Tongue (tissue), 1 donor: ENCODE measurements at regions not wholly inside any gene's neighbourhood (a gene's known extent, or its start where the extent isn't known, plus 50 kb on each side); places are given as distances from the start of the nearest gene placed in this dataset.

Source experiments
- DNase-seq: peaks from one replicate; pipeline ENCODE4 v3.0.0-alpha.2; 2015

GRCh38 chr1:201660931-201661822 is 122.2 kb downstream of the NAV1 start:
- DNase-seq: no peak

DNA sequence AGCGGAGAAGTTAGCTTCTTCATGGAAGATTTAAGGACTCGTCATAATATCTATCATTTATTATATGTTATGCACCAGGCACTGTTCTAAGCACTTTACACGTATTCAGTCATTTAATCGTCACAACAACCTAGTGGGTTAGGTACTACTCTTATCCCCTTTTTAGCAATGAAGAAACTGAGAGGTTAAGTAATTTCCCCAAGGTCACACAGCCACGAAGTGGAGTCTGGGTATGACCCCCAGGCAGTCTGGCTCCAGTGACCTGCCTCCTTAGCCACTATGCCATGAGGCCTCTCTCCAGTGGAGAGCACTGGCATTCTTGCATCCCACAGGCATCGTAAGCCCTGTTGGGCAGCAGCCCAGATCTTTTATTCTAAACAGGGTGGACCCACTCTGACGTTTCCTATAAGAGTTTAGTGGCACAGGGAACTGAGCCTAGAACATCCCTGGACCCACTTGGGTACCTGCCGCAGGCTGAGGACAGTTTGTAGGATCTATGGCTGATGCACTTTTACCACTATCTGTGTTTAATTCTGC is 123.0 kb downstream of the NAV1 start:
- no peak for DNase-seq

DNA sequence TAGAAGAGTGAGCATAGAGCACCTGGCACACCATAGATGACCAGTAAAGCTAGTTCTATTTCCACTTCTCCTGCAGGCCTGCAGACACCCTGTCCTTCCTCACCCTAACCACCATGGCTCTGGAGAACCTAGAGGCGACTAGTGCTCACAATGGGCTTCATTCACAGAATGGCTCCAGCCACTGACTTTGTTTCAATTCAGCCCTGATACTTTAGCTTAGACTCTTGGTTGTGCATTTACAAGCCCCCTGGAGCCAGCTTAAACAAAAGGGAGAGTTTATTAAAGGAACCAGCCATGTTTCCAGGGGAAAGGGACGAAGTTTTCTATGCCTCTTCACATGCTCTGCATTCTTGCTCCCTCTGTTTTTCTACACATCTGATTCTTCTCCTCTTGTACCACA is 123.7 kb downstream of the NAV1 start:
- DNase-seq: no peak

GRCh38 chr1:201663491-201664113 is 124.7 kb downstream of the NAV1 start:
- DNase-seq: peak; percentile 81

DNA sequence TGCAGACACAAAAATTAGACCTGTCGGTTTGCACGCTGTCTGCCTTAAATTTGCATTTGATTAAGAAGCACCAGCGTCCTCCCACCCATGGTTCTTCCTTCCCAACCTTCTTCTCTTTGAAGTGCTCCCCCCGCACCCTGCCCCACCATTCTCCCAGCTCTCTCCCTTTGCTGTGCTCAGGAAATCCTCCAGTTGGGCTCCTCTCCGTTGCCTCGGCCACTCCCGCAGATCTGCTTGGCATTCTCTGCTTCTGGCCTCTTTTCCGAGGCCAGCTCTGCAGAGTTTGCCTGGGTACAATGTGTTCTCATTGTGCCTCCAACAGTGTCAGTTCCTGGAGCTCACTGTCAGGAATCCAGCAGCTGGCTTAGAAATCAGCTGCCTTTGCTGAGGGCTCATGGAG is 126.1 kb downstream of the NAV1 start:
- no peak for DNase-seq

DNA sequence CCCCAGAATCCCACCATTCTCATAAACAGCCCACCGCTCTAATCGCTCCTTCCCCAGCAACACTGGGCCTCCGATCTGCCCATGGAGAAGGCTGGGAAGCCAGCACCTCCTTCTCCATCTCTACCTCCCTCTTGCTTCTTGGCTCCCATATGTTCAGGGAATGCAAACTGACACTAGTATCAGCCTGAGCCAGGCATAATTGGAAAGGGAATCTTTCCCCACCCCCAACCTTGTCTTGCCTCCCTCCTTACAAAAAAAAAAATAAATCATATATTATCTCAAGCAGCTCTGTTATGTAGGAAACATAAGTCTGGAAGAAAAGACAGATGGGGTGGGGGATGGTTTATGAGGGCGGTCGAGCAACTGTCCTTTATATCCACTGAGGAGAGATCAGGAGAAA is 127.2 kb downstream of the NAV1 start:
- no peak for DNase-seq

DNA sequence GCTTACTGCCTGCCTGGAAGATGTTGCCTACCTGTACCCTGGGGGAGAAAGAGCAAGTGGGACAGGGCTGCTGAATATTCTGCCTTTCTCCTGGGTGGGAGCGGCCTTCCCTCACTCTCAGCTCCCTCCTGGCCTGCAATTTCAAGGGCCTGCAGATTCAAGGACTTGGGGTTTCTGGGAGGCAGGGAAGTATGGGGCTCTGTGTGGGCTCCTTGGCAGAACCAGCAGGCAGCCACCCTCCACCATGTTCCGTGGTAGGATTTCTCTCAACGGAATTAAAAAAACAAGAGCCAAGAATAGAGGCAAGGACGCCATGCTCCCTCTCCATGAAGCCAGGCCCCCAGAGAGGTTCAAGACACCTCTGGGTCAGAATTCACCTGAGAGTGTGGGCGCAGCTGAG is 127.7 kb downstream of the NAV1 start:
- no peak for DNase-seq

GRCh38 chr1:201667479-201667878 is 128.6 kb downstream of the NAV1 start:
- DNase-seq: no peak

GRCh38 chr1:201670517-201670916 is 131.6 kb downstream of the NAV1 start:
- no peak for DNase-seq

GRCh38 chr1:201672685-201673084 is 133.8 kb downstream of the NAV1 start:
- DNase-seq: no peak

- DNase-seq: peak; percentile 69
Measured at GRCh38 chr1:201673093-201673492, 134.2 kb downstream of the NAV1 start.

GRCh38 chr1:201673915-201674314 is 135.0 kb downstream of the NAV1 start:
- DNase-seq: peak; percentile 30

DNA sequence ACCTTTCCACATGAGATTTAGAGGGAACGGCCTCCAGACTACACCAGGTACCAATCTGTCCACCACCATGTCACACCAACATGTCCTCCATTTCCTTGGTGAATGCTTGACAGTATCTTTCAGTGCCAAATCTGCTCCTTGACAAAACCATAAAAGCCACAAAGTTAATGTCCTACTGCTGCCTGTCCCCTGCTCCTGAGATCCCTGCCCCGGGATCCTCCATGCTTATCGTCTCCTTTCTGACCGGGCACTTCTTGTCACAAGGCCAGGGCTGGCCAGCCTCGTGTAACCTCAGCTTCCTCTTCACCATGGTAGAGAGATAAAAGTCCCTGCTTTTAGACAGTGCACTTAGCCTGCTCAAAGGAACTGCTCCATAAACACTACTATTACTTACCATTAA is 136.2 kb downstream of the NAV1 start:
- DNase-seq: no peak

DNA sequence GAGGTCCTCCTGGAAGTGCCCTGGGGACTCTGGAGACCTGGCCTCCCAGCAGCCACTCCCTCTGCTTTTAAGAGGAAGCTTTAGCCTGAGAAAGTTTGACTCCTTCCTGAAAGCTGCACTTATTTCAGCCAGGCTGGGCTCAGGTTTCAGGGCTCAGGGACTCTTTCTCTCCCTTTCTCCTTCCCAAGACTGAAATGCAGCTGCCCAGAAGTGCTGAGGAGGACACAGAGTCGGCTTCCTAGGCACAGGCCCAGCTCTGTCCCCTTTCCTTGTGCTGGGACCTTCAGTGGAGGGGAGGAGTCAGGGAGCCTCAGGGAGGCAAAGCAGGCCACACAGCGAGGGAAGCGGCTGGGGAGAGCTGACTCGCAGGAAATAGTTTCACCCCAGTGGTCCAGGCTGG is 137.3 kb downstream of the NAV1 start:
- peak; percentile 88 for DNase-seq

DNA sequence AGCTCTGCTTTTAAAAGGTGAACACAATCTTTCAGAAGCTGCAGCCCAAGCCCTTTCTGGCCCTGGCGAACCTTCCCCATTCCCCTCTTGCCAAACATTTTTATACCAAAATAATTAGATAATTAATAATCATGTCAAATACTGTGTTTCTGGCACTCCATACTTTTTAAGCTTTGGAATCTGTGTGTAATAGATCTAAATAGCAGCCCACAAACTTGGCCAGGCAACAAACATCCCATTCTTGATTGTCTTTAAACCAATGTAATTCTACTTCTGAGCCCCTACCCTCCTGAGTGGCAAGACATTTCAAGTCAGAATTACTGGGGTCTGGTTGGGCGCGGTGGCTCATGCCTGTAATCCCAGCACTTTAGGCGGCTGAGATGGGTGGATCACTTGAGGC is 137.7 kb downstream of the NAV1 start:
- no peak for DNase-seq

GRCh38 chr1:201678264-201679101 is 139.6 kb downstream of the NAV1 start:
- peak; percentile 54 for DNase-seq

GRCh38 chr1:201681375-201681774 is 142.4 kb downstream of the NAV1 start:
- DNase-seq: no peak

- no peak for DNase-seq
Measured at GRCh38 chr1:201682964-201683363, 144.0 kb downstream of the NAV1 start.

- no peak for DNase-seq
Measured at GRCh38 chr1:201683397-201683796, 144.5 kb downstream of the NAV1 start.

DNA sequence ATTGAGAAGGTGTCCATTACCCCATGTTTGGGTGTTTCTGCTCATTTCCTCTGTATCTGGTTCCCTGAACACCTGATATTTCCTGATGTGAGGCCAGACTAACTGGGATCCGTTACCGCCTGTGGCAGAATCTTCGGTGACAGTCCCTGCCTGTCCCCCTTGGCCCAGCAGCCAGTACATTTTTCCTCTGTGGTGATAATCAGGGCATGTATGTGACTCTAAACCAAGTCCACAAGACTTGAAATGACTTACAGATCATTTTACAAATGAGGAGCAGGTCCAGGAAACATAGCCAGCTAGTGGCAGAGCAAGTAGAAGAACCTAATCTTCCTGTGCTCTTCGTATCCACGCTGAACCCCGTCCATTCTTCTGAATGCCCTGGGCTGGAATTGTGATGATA is 143.5 kb upstream of the IPO9 start:
- DNase-seq: no peak

GRCh38 chr1:201686714-201687455 is 142.1 kb upstream of the IPO9 start:
- no peak for DNase-seq

DNA sequence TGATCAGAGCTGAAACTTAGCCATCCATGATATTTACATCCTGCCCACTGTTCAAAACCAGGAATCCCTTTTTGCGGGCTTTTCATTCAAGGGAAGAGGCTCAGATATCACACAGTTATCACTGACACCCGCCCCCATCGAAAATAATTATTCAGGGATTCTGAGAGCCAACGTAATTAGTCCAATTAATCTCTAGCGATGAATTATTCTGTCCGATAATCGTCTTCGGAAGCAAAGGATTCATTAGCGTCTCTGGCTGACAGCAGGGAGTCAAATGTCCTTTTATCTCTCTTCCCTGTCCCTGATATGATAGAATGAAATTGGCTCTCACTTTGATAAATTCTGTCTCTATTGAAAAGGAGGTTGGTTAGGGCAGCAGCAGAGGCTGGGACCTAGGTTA is 140.4 kb upstream of the IPO9 start:
- no peak for DNase-seq
